IPS DF 19.7 (cell line): ENCODE measurements at regions not wholly inside any gene's neighbourhood (a gene's known extent, or its start where the extent isn't known, plus 50 kb on each side); places are given as distances from the start of the nearest gene placed in this dataset.

Experiments
- DNase-seq: peaks from one replicate; pipeline ENCODE4 v3.0.0-alpha.2; 2013; ENCODE audit warnings: low read depth, low spot score

- DNase-seq: no peak
These were observed 98.1 kb upstream of the FER start for GRCh38 chr5:108649646-108650045.

GRCh38 chr5:108649106-108649505, 98.6 kb upstream of the FER start:
- DNase-seq: no peak

GRCh38 chr5:108642170-108642906, 105.4 kb upstream of the FER start:
- peak; percentile 67 for DNase-seq

- no peak for DNase-seq
These were observed 106.1 kb upstream of the FER start for GRCh38 chr5:108641596-108641995.

- DNase-seq: no peak
These were observed 108.3 kb upstream of the FER start for GRCh38 chr5:108639366-108639765.

- no peak for DNase-seq
These were observed 109.7 kb upstream of the FER start for GRCh38 chr5:108638021-108638420.

- no peak for DNase-seq
These were observed 110.6 kb upstream of the FER start for GRCh38 chr5:108637134-108637533.

GRCh38 chr5:108636135-108636853, 111.4 kb upstream of the FER start:
- DNase-seq: peak; percentile 61

- DNase-seq: no peak
These were observed 112.9 kb upstream of the FER start for GRCh38 chr5:108634617-108635288.

- no peak for DNase-seq
These were observed 113.6 kb upstream of the FER start for GRCh38 chr5:108634010-108634616.

- no peak for DNase-seq
These were observed 117.7 kb upstream of the FER start for GRCh38 chr5:108629779-108630528.

- DNase-seq: no peak
These were observed 122.0 kb upstream of the FER start for GRCh38 chr5:108625654-108626053.

GRCh38 chr5:108623826-108624225, 123.9 kb upstream of the FER start:
- no peak for DNase-seq

- no peak for DNase-seq
These were observed 127.2 kb upstream of the FER start for GRCh38 chr5:108620516-108620915.

- DNase-seq: no peak
These were observed 127.9 kb upstream of the FER start for GRCh38 chr5:108619815-108620214.

- DNase-seq: no peak
These were observed 129.9 kb upstream of the FER start for GRCh38 chr5:108617467-108618435.

- DNase-seq: no peak
These were observed 132.5 kb upstream of the FER start for GRCh38 chr5:108615216-108615615.

- no peak for DNase-seq
These were observed 140.3 kb upstream of the FER start for GRCh38 chr5:108607421-108607820.

- no peak for DNase-seq
These were observed 141.5 kb upstream of the FER start for GRCh38 chr5:108606185-108606584.

- DNase-seq: no peak
These were observed 144.9 kb upstream of the FER start for GRCh38 chr5:108602830-108603229.
